CD14-positive monocyte (primary cell): ENCODE measurements at regions not wholly inside any gene's neighbourhood (a gene's known extent, or its start where the extent isn't known, plus 50 kb on each side); places are given as distances from the start of the nearest gene placed in this dataset.

Experiments
- DNase-seq, 3 donors: peaks; one replicate each; pipeline ENCODE4 v3.0.0-alpha.2; 2011 to 2022
- H2AFZ ChIP-seq: 2 replicates; pipeline ENCODE4 v1.6.0; 2012; ENCODE audit warnings: mild to moderate bottlenecking, low read depth, low read length, inconsistent platforms; ENCODE audit not compliant: insufficient read depth, poor library complexity, severe bottlenecking
- H3K27ac ChIP-seq, 2 donors: 1 replicate in 1 of 2; 2 replicates in 1 of 2; pipeline ENCODE4 v1.5.1; 2012 to 2013; ENCODE audit warnings: low read length in 2 of 2, control low read depth in 1 of 2, inconsistent platforms in 1 of 2, low read depth in 1 of 2, mild to moderate bottlenecking in 1 of 2
- H3K27me3 ChIP-seq, 2 donors: one replicate each; pipeline versions ENCODE4 v1.6.0 to v1.6.1; 2011 to 2013; ENCODE audit warnings: low read length in 2 of 2; ENCODE audit not compliant: control insufficient read depth in 2 of 2, insufficient read depth in 2 of 2
- H3K36me3 ChIP-seq, 2 donors: replicated peaks in 1 of 2; 1 replicate in 1 of 2; 2 replicates in 1 of 2; pipeline versions ENCODE4 v1.5.1 to v1.6.1; 2012 to 2013; ENCODE audit warnings: low read length in 2 of 2, control low read depth in 1 of 2, inconsistent platforms in 1 of 2, mild to moderate bottlenecking in 1 of 2; ENCODE audit not compliant: insufficient read depth in 2 of 2, control insufficient read depth in 1 of 2
- H3K4me1 ChIP-seq, 2 donors: 1 replicate in 1 of 2; 2 replicates in 1 of 2; pipeline versions ENCODE4 v1.5.1 to v1.6.1; 2012 to 2013; ENCODE audit warnings: low read length in 2 of 2, control low read depth in 1 of 2, inconsistent platforms in 1 of 2, mild to moderate bottlenecking in 1 of 2, moderate library complexity in 1 of 2; ENCODE audit not compliant: insufficient read depth in 2 of 2, control insufficient read depth in 1 of 2
- H3K4me2 ChIP-seq: replicated peaks from 2 replicates; pipeline ENCODE3; 2012; ENCODE audit warnings: low read length, moderate library complexity, mild to moderate bottlenecking; ENCODE audit not compliant: poor library complexity, severe bottlenecking; ENCODE audit errors: extremely low read depth
- H3K4me3 ChIP-seq, 3 experiments: fragments of 200-600 bp in 1 of 3; sonication (generic) in 1 of 3; replicated peaks in 1 of 3; 1 replicate in 2 of 3; 2 replicates in 1 of 3; pipeline ENCODE4 v1.5.1; 2011 to 2013; ENCODE audit warnings: low read length in 3 of 3, mild to moderate bottlenecking in 3 of 3, control low read depth in 2 of 3, low read depth in 2 of 3, inconsistent platforms in 1 of 3, moderate library complexity in 1 of 3
- H3K79me2 ChIP-seq: 2 replicates; pipeline ENCODE4 v1.6.0; 2012; ENCODE audit warnings: mild to moderate bottlenecking, control low read depth, inconsistent platforms, low read length, moderate library complexity; ENCODE audit not compliant: insufficient read depth
- H3K9ac ChIP-seq: 2 replicates; pipeline ENCODE4 v1.6.0; 2017; ENCODE audit warnings: low read length, mild to moderate bottlenecking; ENCODE audit not compliant: insufficient read depth, poor library complexity, severe bottlenecking
- H3K9me3 ChIP-seq, 2 donors: replicated peaks in 1 of 2; 1 replicate in 1 of 2; 2 replicates in 1 of 2; pipeline versions ENCODE4 v1.5.1 to v1.6.1; 2012 to 2013; ENCODE audit warnings: low read length in 2 of 2, control low read depth in 1 of 2; ENCODE audit not compliant: control insufficient read depth in 1 of 2, insufficient read depth in 1 of 2
- H4K20me1 ChIP-seq: 2 replicates; pipeline ENCODE4 v1.6.0; 2012; ENCODE audit warnings: mild to moderate bottlenecking, low read length, control low read depth, moderate library complexity; ENCODE audit not compliant: insufficient read depth
- H3K27ac Mint-ChIP-seq, 7 donors: one replicate each; pipeline ENCODE4 v1.8.0; 2020; ENCODE audit warnings: mild to moderate bottlenecking in 7 of 7, mixed read lengths in 7 of 7, moderate library complexity in 6 of 7, inconsistent platforms in 2 of 7
- H3K27me3 Mint-ChIP-seq, 3 donors: one replicate each; pipeline ENCODE4 v1.8.0; 2021 to 2022; ENCODE audit warnings: low read depth in 3 of 3, mild to moderate bottlenecking in 3 of 3, mixed read lengths in 3 of 3, moderate library complexity in 3 of 3, inconsistent platforms in 1 of 3
- H3K36me3 Mint-ChIP-seq, 2 donors: one replicate each; pipeline ENCODE4 v1.8.0; 2020; ENCODE audit warnings: mixed read lengths in 2 of 2, inconsistent platforms in 1 of 2, mild to moderate bottlenecking in 1 of 2
- H3K4me1 Mint-ChIP-seq: one replicate; pipeline ENCODE4 v1.8.0; 2020; ENCODE audit warnings: mild to moderate bottlenecking, mixed read lengths
- H3K4me3 Mint-ChIP-seq, 2 donors: one replicate each; pipeline ENCODE4 v1.8.0; 2020; ENCODE audit warnings: mild to moderate bottlenecking in 2 of 2, mixed read lengths in 2 of 2, moderate library complexity in 1 of 2
- H3K9me3 Mint-ChIP-seq, 7 donors: one replicate each; pipeline ENCODE4 v1.8.0; 2020 to 2022; ENCODE audit warnings: mixed read lengths in 7 of 7, mild to moderate bottlenecking in 6 of 7, moderate library complexity in 6 of 7, inconsistent platforms in 2 of 7
- CTCF ChIP-seq: fragments of 200-600 bp; IDR thresholded peaks from one replicate; pipeline ENCODE4 v1.8.0; 2022; ENCODE audit warnings: antibody characterized with exemption, mild to moderate bottlenecking
- WGBS: methylation state at CpG from one replicate; pipeline ENCODE4 v1.1.5; 2013; ENCODE audit warnings: missing lambda C conversion rate; ENCODE audit not compliant: insufficient coverage; 5-methylcytosine and 5-hydroxymethylcytosine counted together
- intact Hi-C, 2 donors: fragments of 100-400 bp; cut with micrococcal nuclease; formaldehyde crosslinking; loops; one replicate each; pipeline versions ENCODE4 v1.15.0 to v1.15.1; 2023

GRCh38 chr6:27736686-27737085 is 175.5 kb downstream of the OR2B2 start:
- intact Hi-C loops: no loop called here
- peaks cover 0 to 5% of the 10 kb centered on the region in 2 donors for H3K4me1 ChIP-seq
- H3K9ac ChIP-seq: no peak overlapping the region
- no peak overlapping the region for H3K27ac ChIP-seq
- no peak overlapping the region for H3K4me3 Mint-ChIP-seq
- WGBS: no CpG with 5 or more reads among the region's 4 CpGs
- DNase-seq: no peak
- H3K4me3 ChIP-seq: no peak overlapping the region
- peaks cover 12% of the 10 kb centered on the region for H3K4me1 Mint-ChIP-seq
- H2AFZ ChIP-seq: no peak overlapping the region
- peaks cover 0 to 8% (median 4%) of the 10 kb centered on the region in 7 donors for H3K9me3 Mint-ChIP-seq
- no peaks in the 10 kb centered on the region for H3K27me3 ChIP-seq
- H3K79me2 ChIP-seq: no peaks in the 10 kb centered on the region
- H3K4me2 ChIP-seq: no peak overlapping the region
- no peak for TF ChIP-seq CTCF
- H3K27me3 Mint-ChIP-seq: peaks cover 4 to 28% (median 8%) of the 10 kb centered on the region in 3 donors
- no peaks in the 10 kb centered on the region for H4K20me1 ChIP-seq
- no peak overlapping the region for H3K27ac Mint-ChIP-seq
- no peaks in the 10 kb centered on the region for H3K9me3 ChIP-seq
- no peaks in the 10 kb centered on the region for H3K36me3 Mint-ChIP-seq
- no peaks in the 10 kb centered on the region for H3K36me3 ChIP-seq

- no peak overlapping the region for H3K4me2 ChIP-seq
- 76% methylated on average over 10 of the region's 16 CpGs for WGBS
- intact Hi-C loops: no loop called here
- no peaks in the 10 kb centered on the region for H3K36me3 ChIP-seq
- no peak overlapping the region for H3K27ac Mint-ChIP-seq
- H3K79me2 ChIP-seq: no peaks in the 10 kb centered on the region
- no peak overlapping the region for H3K4me3 ChIP-seq
- no peak overlapping the region for H3K9ac ChIP-seq
- TF ChIP-seq CTCF: no peak
- no peak for DNase-seq
- H3K27ac ChIP-seq: no peak overlapping the region
- H3K27me3 Mint-ChIP-seq: peaks cover 12 to 33% (median 18%) of the 10 kb centered on the region in 3 donors
- H3K9me3 Mint-ChIP-seq: peaks cover 0 to 3% (median 0%) of the 10 kb centered on the region in 7 donors
- no peaks in the 10 kb centered on the region for H3K4me1 Mint-ChIP-seq
- H3K4me1 ChIP-seq: no peaks in the 10 kb centered on the region
- H4K20me1 ChIP-seq: no peaks in the 10 kb centered on the region
- H3K27me3 ChIP-seq: peaks cover 2% of the 10 kb centered on the region in 2 donors
- H2AFZ ChIP-seq: no peak overlapping the region
- H3K9me3 ChIP-seq: no peaks in the 10 kb centered on the region
- H3K4me3 Mint-ChIP-seq: no peak overlapping the region
- H3K36me3 Mint-ChIP-seq: no peaks in the 10 kb centered on the region
These were observed 183.8 kb downstream of the OR2B2 start for GRCh38 chr6:27728442-27728841.
